Upper lobe of left lung (tissue), 6 donors: ENCODE measurements at regions not wholly inside any gene's neighbourhood (a gene's known extent, or its start where the extent isn't known, plus 50 kb on each side); places are given as distances from the start of the nearest gene placed in this dataset.

ENCODE experiments used
- ATAC-seq, 2 donors: fragments of 200-7000 bp; cut with Tn5 transposase; one replicate each; pipeline ENCODE4 v1.9.1; 2022; ENCODE audit warnings: mild to moderate bottlenecking in 2 of 2, moderate library complexity in 2 of 2; ENCODE audit not compliant: low FRiP score in 2 of 2
- DNase-seq, 2 donors: peaks; one replicate each; pipeline ENCODE4 v3.0.0-alpha.2; 2019 to 2020
- H3K27ac ChIP-seq, 4 donors: fragments of 200-600 bp; sonication (generic); one replicate each; pipeline ENCODE4 v1.5.1; 2016 to 2019
- H3K27me3 ChIP-seq, 4 donors: fragments of 200-600 bp; sonication (generic); one replicate each; pipeline ENCODE4 v1.5.1; 2017 to 2019
- H3K36me3 ChIP-seq, 4 donors: fragments of 200-600 bp; sonication (generic); one replicate each; pipeline ENCODE4 v1.5.1; 2016 to 2019
- H3K4me1 ChIP-seq, 4 donors: fragments of 200-600 bp; sonication (generic); one replicate each; pipeline ENCODE4 v1.5.1; 2018 to 2019
- H3K4me3 ChIP-seq, 4 donors: fragments of 200-600 bp; sonication (generic); one replicate each; pipeline ENCODE4 v1.5.1; 2017 to 2019; ENCODE audit warnings: mild to moderate bottlenecking in 2 of 4, moderate library complexity in 1 of 4
- H3K9me3 ChIP-seq, 4 donors: fragments of 200-600 bp; sonication (generic); one replicate each; pipeline ENCODE4 v1.5.1; 2018 to 2019
- EP300 ChIP-seq, 4 donors: sonication (generic); formaldehyde crosslinking; IDR thresholded peaks; one replicate each; pipeline ENCODE4 v1.5.1; 2017; ENCODE audit warnings: antibody characterized with exemption in 4 of 4, control low read depth in 2 of 4
- POLR2A ChIP-seq, 4 donors: fragments of 450-650 bp; IDR thresholded peaks; one replicate each; pipeline ENCODE4 v1.5.1; 2016 to 2017; ENCODE audit warnings: antibody characterized with exemption in 4 of 4, mild to moderate bottlenecking in 2 of 4
- POLR2AphosphoS5 ChIP-seq, 2 donors: sonication (generic); formaldehyde crosslinking; IDR thresholded peaks; one replicate each; pipeline ENCODE4 v1.5.1; 2017; ENCODE audit warnings: antibody characterized with exemption in 2 of 2
- WGBS, 2 donors: methylation state at CpG; one replicate each; pipeline ENCODE4 v1.1.5; 2017 to 2018; 5-methylcytosine and 5-hydroxymethylcytosine counted together
- TF ChIP-seq, protein P1 (sequence below), 6 experiments: fragments of 450-650 bp in 4 of 6; fragments of 200-600 bp in 2 of 6; sonication (generic) in 2 of 6; IDR thresholded peaks; one replicate each; pipeline ENCODE4 v1.5.1; 2016 to 2019; ENCODE audit warnings: antibody characterized with exemption in 6 of 6
- donor health status: DM: no; HTN: no; CAD: no; lungs with moderate emphysema.
- donor health status: DM: no; HTN: yes; CAD: no; lungs with severe emphysema.

DNA sequence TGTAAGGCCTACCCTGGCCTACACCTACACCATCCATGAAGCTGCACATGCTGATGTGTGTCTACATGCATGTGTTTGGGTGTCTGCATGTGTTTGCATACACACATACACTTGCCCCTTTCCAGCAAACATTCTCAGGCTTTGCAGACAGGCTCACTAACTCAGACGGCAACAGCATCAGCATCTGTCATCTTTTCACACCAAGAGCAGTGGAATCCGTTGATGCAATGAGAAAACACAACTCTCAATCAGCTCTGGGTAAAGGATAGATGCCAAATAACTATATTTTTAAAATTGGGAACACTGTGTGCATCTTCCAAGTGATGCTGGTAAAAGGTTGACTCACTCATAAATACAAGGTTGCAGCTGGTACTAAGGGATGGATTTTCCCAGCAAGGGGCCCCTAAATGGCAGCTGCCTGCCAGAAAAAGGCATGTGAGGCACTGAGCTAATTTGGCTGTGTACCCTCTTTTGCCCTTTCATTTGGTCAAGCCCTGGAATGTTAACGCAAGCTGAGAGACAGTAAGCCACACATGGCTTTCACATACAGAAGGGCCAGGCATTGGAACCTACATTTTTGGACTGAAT is 296.3 kb upstream of the NPSR1 start:
- Histone ChIP-seq H3K27ac (no peak overlapping the region), H3K36me3 (no peaks in the 10 kb centered on the region), H3K27me3 (no peaks in the 10 kb centered on the region), H3K4me3 (no peak overlapping the region), H3K4me1 (no peaks in the 10 kb centered on the region), H3K9me3 (no peaks in the 10 kb centered on the region)
- ATAC-seq (no peak), DNase-seq (no peak)
- 67 to 77% methylated on average over 3 of the region's 3 CpGs for WGBS, 2 donors
- TF ChIP-seq EP300 (IDR thresholded peaks at IDR 0.05) (no peak), POLR2A (IDR thresholded peaks at IDR 0.05) (no peak), POLR2AphosphoS5 (IDR thresholded peaks at IDR 0.05) (no peak)
- TF ChIP-seq, protein P1, sequence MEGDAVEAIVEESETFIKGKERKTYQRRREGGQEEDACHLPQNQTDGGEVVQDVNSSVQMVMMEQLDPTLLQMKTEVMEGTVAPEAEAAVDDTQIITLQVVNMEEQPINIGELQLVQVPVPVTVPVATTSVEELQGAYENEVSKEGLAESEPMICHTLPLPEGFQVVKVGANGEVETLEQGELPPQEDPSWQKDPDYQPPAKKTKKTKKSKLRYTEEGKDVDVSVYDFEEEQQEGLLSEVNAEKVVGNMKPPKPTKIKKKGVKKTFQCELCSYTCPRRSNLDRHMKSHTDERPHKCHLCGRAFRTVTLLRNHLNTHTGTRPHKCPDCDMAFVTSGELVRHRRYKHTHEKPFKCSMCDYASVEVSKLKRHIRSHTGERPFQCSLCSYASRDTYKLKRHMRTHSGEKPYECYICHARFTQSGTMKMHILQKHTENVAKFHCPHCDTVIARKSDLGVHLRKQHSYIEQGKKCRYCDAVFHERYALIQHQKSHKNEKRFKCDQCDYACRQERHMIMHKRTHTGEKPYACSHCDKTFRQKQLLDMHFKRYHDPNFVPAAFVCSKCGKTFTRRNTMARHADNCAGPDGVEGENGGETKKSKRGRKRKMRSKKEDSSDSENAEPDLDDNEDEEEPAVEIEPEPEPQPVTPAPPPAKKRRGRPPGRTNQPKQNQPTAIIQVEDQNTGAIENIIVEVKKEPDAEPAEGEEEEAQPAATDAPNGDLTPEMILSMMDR (IDR thresholded peaks at IDR 0.05), result no peak

DNA sequence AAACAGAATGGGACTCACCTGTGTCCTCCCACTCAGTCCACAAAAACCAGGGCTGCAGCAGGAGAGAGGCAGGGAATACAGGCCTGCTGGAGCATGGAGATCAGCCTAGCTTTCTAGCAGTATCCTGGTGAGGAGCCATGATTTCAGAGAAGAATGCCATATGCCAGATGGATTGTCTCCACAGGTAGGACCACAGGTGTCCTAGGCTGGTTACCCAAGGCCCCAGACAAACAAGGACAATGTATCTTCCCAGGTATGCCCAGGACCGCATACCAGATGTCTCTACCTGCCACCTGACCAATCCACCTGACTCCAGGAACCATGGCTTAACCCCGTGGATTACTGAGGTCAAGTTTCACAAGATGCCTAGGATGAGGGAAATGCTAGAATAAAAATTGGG is 295.4 kb upstream of the NPSR1 start:
- no peak overlapping the region for H3K27ac ChIP-seq

DNA sequence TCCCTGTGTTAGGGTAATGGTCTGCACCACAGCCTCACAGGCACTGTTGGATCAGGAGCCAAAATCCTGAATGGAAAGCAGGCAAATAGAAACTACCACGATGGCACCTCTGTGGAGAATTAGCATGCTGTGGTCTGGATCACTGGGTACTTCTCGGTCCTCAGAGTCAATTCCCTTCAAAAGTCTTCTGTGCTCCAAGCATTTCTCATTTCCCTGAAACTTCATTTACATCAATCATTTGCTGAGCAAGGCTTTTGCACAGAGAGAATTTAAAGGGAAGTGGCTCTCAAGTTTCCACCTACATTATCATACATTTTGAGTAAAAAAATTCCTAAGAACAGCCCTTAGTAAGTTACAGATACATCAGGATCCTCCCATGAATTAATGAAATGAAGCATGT is 293.9 kb upstream of the NPSR1 start:
- TF ChIP-seq, protein P1 (IDR thresholded peaks at IDR 0.05), result no peak
- TF ChIP-seq POLR2AphosphoS5 (IDR thresholded peaks at IDR 0.05), result no peak
- TF ChIP-seq POLR2A (IDR thresholded peaks at IDR 0.05), result no peak
- TF ChIP-seq EP300 (IDR thresholded peaks at IDR 0.05), result no peak
- H3K27me3 ChIP-seq, result no peaks in the 10 kb centered on the region
- no peak overlapping the region for H3K4me3 ChIP-seq
- H3K36me3 ChIP-seq, result no peaks in the 10 kb centered on the region
- H3K4me1 ChIP-seq, result no peaks in the 10 kb centered on the region
- DNase-seq, result no peak
- no peak overlapping the region for H3K27ac ChIP-seq
- no peaks in the 10 kb centered on the region for H3K9me3 ChIP-seq
- no peak for ATAC-seq
- WGBS, 2 donors, result 59 to 71% methylated on average over 2 of the region's 2 CpGs

More for the DNA sequence above, 295.4 kb upstream of the NPSR1 start:
- Histone ChIP-seq H3K4me1 (no peaks in the 10 kb centered on the region), H3K27me3 (no peaks in the 10 kb centered on the region), H3K9me3 (no peaks in the 10 kb centered on the region), H3K4me3 (no peak overlapping the region), H3K36me3 (no peaks in the 10 kb centered on the region)
- ATAC-seq (no peak), DNase-seq (no peak)
- 67 to 78% methylated on average over 2 of the region's 2 CpGs for WGBS, 2 donors
- TF ChIP-seq POLR2AphosphoS5 (IDR thresholded peaks at IDR 0.05) (no peak), EP300 (IDR thresholded peaks at IDR 0.05) (no peak), POLR2A (IDR thresholded peaks at IDR 0.05) (no peak)
- TF ChIP-seq, protein P1 (IDR thresholded peaks at IDR 0.05), result no peak

DNA sequence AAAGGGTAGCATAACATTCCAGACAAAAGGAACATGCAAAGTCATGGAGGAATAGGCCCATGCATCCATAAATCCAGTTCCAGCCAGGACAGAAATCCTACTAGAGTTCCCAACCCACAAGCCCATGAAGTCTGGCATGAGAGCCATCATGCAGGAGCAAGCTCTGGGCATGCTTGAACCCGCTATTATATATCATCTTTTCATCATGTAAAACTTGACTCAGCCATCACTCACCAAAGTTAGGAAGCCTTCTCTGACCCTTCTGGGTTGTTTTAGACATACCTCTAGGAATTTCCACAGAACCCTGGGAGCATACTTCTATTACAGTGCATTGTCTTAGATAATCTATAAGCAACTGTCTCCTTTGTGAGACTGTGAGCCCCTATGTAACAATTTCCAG is 293.0 kb upstream of the NPSR1 start:
- H3K27me3 ChIP-seq, result no peaks in the 10 kb centered on the region
- H3K9me3 ChIP-seq, result no peaks in the 10 kb centered on the region
- no peak for ATAC-seq
- TF ChIP-seq POLR2AphosphoS5 (IDR thresholded peaks at IDR 0.05) (no peak), POLR2A (IDR thresholded peaks at IDR 0.05) (no peak), EP300 (IDR thresholded peaks at IDR 0.05) (no peak)
- TF ChIP-seq, protein P1 (IDR thresholded peaks at IDR 0.05), result no peak
- no peaks in the 10 kb centered on the region for H3K36me3 ChIP-seq
- WGBS, 2 donors, result 82 to 100% methylated on average over 1 of the region's 1 CpG
- no peak for DNase-seq
- no peaks in the 10 kb centered on the region for H3K4me1 ChIP-seq
- H3K27ac ChIP-seq, result no peak overlapping the region
- no peak overlapping the region for H3K4me3 ChIP-seq

DNA sequence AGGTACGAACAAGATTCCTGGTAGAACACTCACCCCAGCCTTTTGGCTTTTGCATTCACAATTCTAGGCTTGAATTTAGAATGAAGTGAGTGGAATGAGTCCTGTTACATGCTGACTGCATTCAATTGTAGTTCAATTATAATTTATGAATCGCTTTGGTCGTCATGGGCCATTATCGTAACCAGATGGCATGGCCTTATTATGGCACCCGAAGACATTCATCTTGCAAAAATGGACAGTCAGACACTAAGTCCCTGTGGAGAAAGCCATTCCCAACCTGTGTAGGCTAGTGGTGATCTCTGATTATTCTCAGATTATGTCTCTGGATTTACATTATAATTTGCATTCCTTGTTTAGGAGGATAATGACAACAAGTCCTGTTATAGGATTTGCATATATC is 292.4 kb upstream of the NPSR1 start:
- no peak overlapping the region for H3K27ac ChIP-seq
- no peak overlapping the region for H3K4me3 ChIP-seq
- 95 to 96% methylated on average over 5 of the region's 5 CpGs for WGBS, 2 donors
- DNase-seq (no peak), ATAC-seq (no peak)
- no peaks in the 10 kb centered on the region for H3K9me3 ChIP-seq
- no peak for TF ChIP-seq POLR2AphosphoS5 (IDR thresholded peaks at IDR 0.05)
- H3K27me3 ChIP-seq, result no peaks in the 10 kb centered on the region
- H3K4me1 ChIP-seq, result no peaks in the 10 kb centered on the region
- no peaks in the 10 kb centered on the region for H3K36me3 ChIP-seq
